Transverse colon (tissue), 4 donors: ENCODE measurements at regions not wholly inside any gene's neighbourhood (a gene's known extent, or its start where the extent isn't known, plus 50 kb on each side); places are given as distances from the start of the nearest gene placed in this dataset.

ENCODE experiments used
- DNase-seq: peaks from one replicate; pipeline ENCODE4 v3.0.0-alpha.2; 2019
- H3K27ac ChIP-seq, 4 donors: fragments of 200-600 bp; sonication (generic); 2 replicates each; pipeline ENCODE4 v1.5.1; 2016 to 2018; ENCODE audit warnings: inconsistent platforms in 4 of 4
- H3K27me3 ChIP-seq: fragments of 200-600 bp; sonication (generic); 2 replicates; pipeline ENCODE4 v1.5.1; 2017; ENCODE audit warnings: inconsistent platforms
- H3K36me3 ChIP-seq, 4 donors: fragments of 200-600 bp; sonication (generic); 2 replicates each; pipeline ENCODE4 v1.5.1; 2017 to 2019; ENCODE audit warnings: inconsistent platforms in 4 of 4
- H3K4me1 ChIP-seq, 4 donors: fragments of 200-600 bp; sonication (generic); 2 replicates each; pipeline ENCODE4 v1.5.1; 2017 to 2020; ENCODE audit warnings: inconsistent platforms in 4 of 4
- H3K4me3 ChIP-seq, 4 donors: fragments of 200-600 bp; sonication (generic); 1 replicate in 1 of 4; 2 replicates in 3 of 4; pipeline versions ENCODE4 v1.5.1 to v1.6.1; 2017 to 2019; ENCODE audit warnings: inconsistent platforms in 4 of 4
- H3K9me3 ChIP-seq, 2 donors: fragments of 200-600 bp; sonication (generic); 2 replicates each; pipeline ENCODE4 v1.5.1; 2017 to 2019; ENCODE audit warnings: inconsistent platforms in 2 of 2
- EP300 ChIP-seq: sonication (generic); formaldehyde crosslinking; IDR thresholded peaks from one replicate; pipeline ENCODE4 v1.6.1; 2017; ENCODE audit warnings: antibody characterized with exemption, low read depth
- POLR2A ChIP-seq: fragments of 450-650 bp; IDR thresholded peaks from one replicate; pipeline ENCODE4 v1.6.1; 2016; ENCODE audit warnings: antibody characterized with exemption, mild to moderate bottlenecking, moderate library complexity
- POLR2AphosphoS5 ChIP-seq, 3 donors: sonication (generic); formaldehyde crosslinking; IDR thresholded peaks; one replicate each; pipeline ENCODE4 v1.6.1; 2016; ENCODE audit warnings: antibody characterized with exemption in 3 of 3
- WGBS, 2 donors: methylation state at CpG; one replicate each; pipeline ENCODE4 v1.1.5; 2018; ENCODE audit warnings: low coverage in 1 of 2; 5-methylcytosine and 5-hydroxymethylcytosine counted together
- in situ Hi-C, 4 donors: fragments of 200-750 bp; cut with MboI; loops; one replicate each; pipeline versions ENCODE4 v1.15.0 to v1.15.1; 2017; ENCODE audit warnings: low sequenced_read_pairs in 3 of 4, low pct_ligation_motif_present in 1 of 4, low pct_unique_long_range_greater_than_20kb in 1 of 4
- intact Hi-C: fragments of 100-400 bp; cut with DNase I; formaldehyde crosslinking; loops from one replicate; pipeline ENCODE4 v1.15.1; 2023; ENCODE audit warnings: low total_unique reads
- TF ChIP-seq, protein P1 (sequence below), 5 experiments: fragments of 200-600 bp in 3 of 5; fragments of 450-650 bp in 2 of 5; sonication (generic) in 3 of 5; IDR thresholded peaks; 1 replicate in 2 of 5; 2 replicates in 3 of 5; pipeline ENCODE4 v1.5.1; 2016 to 2017; ENCODE audit warnings: antibody characterized with exemption in 5 of 5, inconsistent platforms in 3 of 5, mild to moderate bottlenecking in 2 of 5, moderate library complexity in 1 of 5

DNA sequence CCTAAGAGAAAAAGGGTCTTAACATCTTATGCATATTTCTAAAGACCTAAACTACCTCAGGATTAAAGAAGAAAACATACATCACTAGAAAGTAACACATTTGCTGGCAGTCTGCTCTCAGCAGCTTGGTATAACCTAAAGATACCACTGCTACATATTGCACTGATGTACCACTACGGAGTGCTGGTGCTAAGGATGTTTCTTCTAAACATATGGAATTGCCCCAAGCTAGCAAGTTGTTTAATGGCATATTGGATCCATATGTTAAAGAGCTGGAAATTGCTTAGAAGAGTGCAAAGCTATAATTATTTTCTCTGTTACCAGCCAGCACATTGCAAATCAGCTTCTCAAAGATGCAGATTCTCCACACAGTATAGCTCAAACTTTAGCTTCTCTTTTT lies 436.5 kb upstream of the GALNTL6 start:
- H3K27me3 ChIP-seq, result no peaks in the 10 kb centered on the region
- intact Hi-C loops, result no loop called here
- no peak overlapping the region for H3K4me3 ChIP-seq
- WGBS, 2 donors, result 38 to 43% methylated on average over 1 of the region's 1 CpG
- no peak for TF ChIP-seq POLR2A
- no peak for TF ChIP-seq POLR2AphosphoS5 (IDR thresholded peaks at IDR 0.05)
- TF ChIP-seq EP300, result no peak
- TF ChIP-seq, protein P1, sequence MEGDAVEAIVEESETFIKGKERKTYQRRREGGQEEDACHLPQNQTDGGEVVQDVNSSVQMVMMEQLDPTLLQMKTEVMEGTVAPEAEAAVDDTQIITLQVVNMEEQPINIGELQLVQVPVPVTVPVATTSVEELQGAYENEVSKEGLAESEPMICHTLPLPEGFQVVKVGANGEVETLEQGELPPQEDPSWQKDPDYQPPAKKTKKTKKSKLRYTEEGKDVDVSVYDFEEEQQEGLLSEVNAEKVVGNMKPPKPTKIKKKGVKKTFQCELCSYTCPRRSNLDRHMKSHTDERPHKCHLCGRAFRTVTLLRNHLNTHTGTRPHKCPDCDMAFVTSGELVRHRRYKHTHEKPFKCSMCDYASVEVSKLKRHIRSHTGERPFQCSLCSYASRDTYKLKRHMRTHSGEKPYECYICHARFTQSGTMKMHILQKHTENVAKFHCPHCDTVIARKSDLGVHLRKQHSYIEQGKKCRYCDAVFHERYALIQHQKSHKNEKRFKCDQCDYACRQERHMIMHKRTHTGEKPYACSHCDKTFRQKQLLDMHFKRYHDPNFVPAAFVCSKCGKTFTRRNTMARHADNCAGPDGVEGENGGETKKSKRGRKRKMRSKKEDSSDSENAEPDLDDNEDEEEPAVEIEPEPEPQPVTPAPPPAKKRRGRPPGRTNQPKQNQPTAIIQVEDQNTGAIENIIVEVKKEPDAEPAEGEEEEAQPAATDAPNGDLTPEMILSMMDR (IDR thresholded peaks at IDR 0.05), result no peak
- in situ Hi-C loops, result no loop called here
- no peaks in the 10 kb centered on the region for H3K9me3 ChIP-seq
- DNase-seq, result no peak
- no peak overlapping the region for H3K27ac ChIP-seq
- H3K36me3 ChIP-seq, result no peaks in the 10 kb centered on the region
- no peaks in the 10 kb centered on the region for H3K4me1 ChIP-seq

DNA sequence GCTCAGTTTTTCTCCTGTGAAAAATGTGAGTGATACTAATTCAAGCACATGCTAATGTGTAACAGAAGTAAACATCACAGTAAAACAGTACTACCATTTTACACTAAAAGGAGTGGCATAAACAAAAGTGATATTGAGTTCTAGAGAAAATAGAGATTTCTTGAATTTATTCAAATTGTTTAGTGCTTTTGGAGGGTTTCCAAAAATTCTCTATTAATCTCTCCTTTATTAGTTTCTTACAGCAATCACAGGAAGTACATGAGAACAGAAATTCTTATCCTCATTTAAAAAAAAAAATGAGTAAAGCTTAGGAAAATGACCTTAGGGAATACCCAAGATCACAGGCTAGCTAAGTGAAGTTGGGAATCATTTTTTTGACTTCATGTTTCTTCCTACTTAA lies 459.7 kb upstream of the GALNTL6 start:
- Histone ChIP-seq H3K4me1 (no peaks in the 10 kb centered on the region), H3K27ac (no peak overlapping the region), H3K9me3 (no peaks in the 10 kb centered on the region), H3K27me3 (no peaks in the 10 kb centered on the region), H3K4me3 (no peak overlapping the region), H3K36me3 (no peaks in the 10 kb centered on the region)
- no peak for TF ChIP-seq POLR2AphosphoS5 (IDR thresholded peaks at IDR 0.05)
- TF ChIP-seq POLR2A, result no peak
- no peak for TF ChIP-seq EP300
- TF ChIP-seq, protein P1 (IDR thresholded peaks at IDR 0.05), result no peak
- in situ Hi-C loops (no loop called here), intact Hi-C loops (no loop called here)
- DNase-seq, result no peak

- in situ Hi-C loops (no loop called here), intact Hi-C loops (no loop called here)
- Histone ChIP-seq H3K27ac (no peak overlapping the region), H3K36me3 (no peaks in the 10 kb centered on the region), H3K4me3 (no peak overlapping the region), H3K27me3 (no peaks in the 10 kb centered on the region), H3K9me3 (no peaks in the 10 kb centered on the region), H3K4me1 (no peaks in the 10 kb centered on the region)
- 45 to 70% methylated on average over 2 of the region's 2 CpGs for WGBS, 2 donors
- no peak for DNase-seq
- TF ChIP-seq POLR2AphosphoS5 (IDR thresholded peaks at IDR 0.05), result no peak
- TF ChIP-seq, protein P1 (IDR thresholded peaks at IDR 0.05), result no peak
- TF ChIP-seq EP300, result no peak
- no peak for TF ChIP-seq POLR2A
These were observed 465.1 kb upstream of the GALNTL6 start for GRCh38 chr4:171348090-171348489.

DNA sequence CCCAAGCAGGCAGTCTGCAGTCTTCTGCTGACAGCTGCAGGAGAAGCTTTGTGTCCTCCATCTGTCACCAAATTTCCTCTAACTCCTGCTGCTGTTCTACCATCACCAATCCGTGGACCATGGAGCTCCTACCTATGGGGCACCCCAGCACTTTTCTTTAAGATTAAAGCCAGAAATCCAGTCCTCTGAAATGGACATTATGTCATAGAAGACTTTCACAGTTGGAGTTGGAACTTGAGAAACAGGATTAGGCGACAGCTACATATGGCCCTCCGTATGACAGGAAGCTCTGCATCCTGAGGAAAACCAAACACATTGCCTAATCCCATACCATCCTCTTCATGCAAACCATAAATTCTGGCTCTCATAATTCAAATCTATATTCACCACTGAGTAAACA lies 470.6 kb upstream of the GALNTL6 start:
- no peaks in the 10 kb centered on the region for H3K4me1 ChIP-seq
- no peaks in the 10 kb centered on the region for H3K27me3 ChIP-seq
- in situ Hi-C loops, result no loop called here
- WGBS, 2 donors, result 50 to 60% methylated on average over 1 to 3 of the region's 3 CpGs
- intact Hi-C loops, result no loop called here
- TF ChIP-seq POLR2A (no peak), EP300 (no peak), POLR2AphosphoS5 (IDR thresholded peaks at IDR 0.05) (no peak)
- TF ChIP-seq, protein P1 (IDR thresholded peaks at IDR 0.05), result no peak
- DNase-seq, result no peak
- no peaks in the 10 kb centered on the region for H3K9me3 ChIP-seq
- H3K27ac ChIP-seq, result no peak overlapping the region
- no peak overlapping the region for H3K4me3 ChIP-seq
- H3K36me3 ChIP-seq, result no peaks in the 10 kb centered on the region
